ENCODE measurements at regions not wholly inside any gene's neighbourhood (a gene's known extent, or its start where the extent isn't known, plus 50 kb on each side); places are given as distances from the start of the nearest gene placed in this dataset.
A peak's percentile ranks its signal among the peaks of the same experiment; 100 is the strongest.
"Not testable (repeated sequence)": the region's sequence is repeated elsewhere in the genome, so short reads cannot be mapped to it uniquely, and the experiment has no call there.

- no peak for DNase-seq (ENCODE audit: low read depth)
- no peak for TF ChIP-seq CTCF (IDR thresholded peaks at IDR 0.05; ENCODE audit: low read length, missing control alignments)
- H3K4me3 ChIP-seq (replicated peaks; ENCODE audit: low read depth, low read length): no peak overlapping the region
These were observed 90.8 kb upstream of the TMTC2 start for GRCh38 chr12:82595941-82596340.

- TF ChIP-seq CTCF (IDR thresholded peaks at IDR 0.05; ENCODE audit: low read length, missing control alignments): no peak
- DNase-seq (ENCODE audit: low read depth): no peak
- H3K4me3 ChIP-seq (replicated peaks; ENCODE audit: low read depth, low read length): no peak overlapping the region
These were observed 90.2 kb upstream of the TMTC2 start for GRCh38 chr12:82596483-82596882.

GRCh38 chr12:82600379-82600778, 86.3 kb upstream of the TMTC2 start:
- TF ChIP-seq CTCF (IDR thresholded peaks at IDR 0.05; ENCODE audit: low read length, missing control alignments): no peak
- H3K4me3 ChIP-seq (replicated peaks; ENCODE audit: low read depth, low read length): no peak overlapping the region
- DNase-seq (ENCODE audit: low read depth): peak; percentile 1

GRCh38 chr12:82603647-82604046, 83.1 kb upstream of the TMTC2 start:
- not testable (repeated sequence) for H3K4me3 ChIP-seq (replicated peaks; ENCODE audit: low read depth, low read length); DNase-seq (ENCODE audit: low read depth)

GRCh38 chr12:82605115-82605514, 81.6 kb upstream of the TMTC2 start:
- no peak for DNase-seq (ENCODE audit: low read depth)

GRCh38 chr12:82608706-82609105, 78.0 kb upstream of the TMTC2 start:
- TF ChIP-seq CTCF (IDR thresholded peaks at IDR 0.05; ENCODE audit: low read length, missing control alignments): no peak
- peak; percentile 44 for DNase-seq (ENCODE audit: low read depth)
- H3K4me3 ChIP-seq (replicated peaks; ENCODE audit: low read depth, low read length): no peak overlapping the region

More at GRCh38 chr12:82605115-82605514, 81.6 kb upstream of the TMTC2 start:
- TF ChIP-seq CTCF (IDR thresholded peaks at IDR 0.05; ENCODE audit: low read length, missing control alignments): no peak
- H3K4me3 ChIP-seq (replicated peaks; ENCODE audit: low read depth, low read length): no peak overlapping the region

- DNase-seq (ENCODE audit: low read depth): no peak
- TF ChIP-seq CTCF (IDR thresholded peaks at IDR 0.05; ENCODE audit: low read length, missing control alignments): no peak
- H3K4me3 ChIP-seq (replicated peaks; ENCODE audit: low read depth, low read length): no peak overlapping the region
These were observed 77.3 kb upstream of the TMTC2 start for GRCh38 chr12:82609234-82609914.

All from fibroblast of pulmonary artery (primary cell).